PC-3 (cell line): ENCODE measurements at regions not wholly inside any gene's neighbourhood (a gene's known extent, or its start where the extent isn't known, plus 50 kb on each side); places are given as distances from the start of the nearest gene placed in this dataset.

Source experiments
- ATAC-seq: fragments of 200-7000 bp; cut with Tn5 transposase; 2 replicates; pipeline ENCODE4 v1.9.1; 2020; ENCODE audit warnings: mild to moderate bottlenecking, moderate library complexity
- BruUV-seq: library from RNA; stranded (reverse); fragments of 400-500 nt; replicated peaks from 2 replicates; lab custom pipeline; 2021; lab: Mats Ljungman, UMichigan
- CTCF ChIA-PET: fragments of 300-600 bp; sonication (Branson Sonifier 250); formaldehyde crosslinking; loops from one replicate; lab custom pipeline; 2022; ENCODE audit warnings: antibody characterized with exemption; lab: Charles Lee
- POLR2A ChIA-PET: fragments of 300-600 bp; sonication (Branson Sonifier 250); formaldehyde crosslinking; loops from one replicate; lab custom pipeline; 2022; ENCODE audit warnings: antibody characterized with exemption; ENCODE audit not compliant: unreplicated experiment; lab: Charles Lee
- DNase-seq: peaks from one replicate; pipeline ENCODE4 v3.0.0-alpha.2; 2015
- H2AFZ ChIP-seq: fragments of 300-600 bp; sonication (generic); 2 replicates; pipeline ENCODE4 v1.6.0; 2016; ENCODE audit warnings: antibody characterized with exemption, low read length
- H3F3A ChIP-seq: fragments of 300-600 bp; sonication (generic); one replicate; pipeline ENCODE4 v1.6.0; 2017; ENCODE audit warnings: antibody characterized with exemption, low read length, control low read depth, mild to moderate bottlenecking; ENCODE audit not compliant: unreplicated experiment
- H3K27ac ChIP-seq: fragments of 300-600 bp; sonication (generic); 2 replicates; pipeline ENCODE4 v1.5.1; 2016; ENCODE audit warnings: mild to moderate bottlenecking, low read length
- H3K27me3 ChIP-seq: fragments of 300-600 bp; sonication (generic); 2 replicates; pipeline ENCODE4 v1.6.1; 2016; ENCODE audit warnings: low read length, mixed read lengths
- H3K36me3 ChIP-seq: fragments of 300-600 bp; sonication (generic); 2 replicates; pipeline ENCODE4 v1.6.1; 2016; ENCODE audit warnings: low read depth, mixed run types, low read length, mixed read lengths
- H3K4me1 ChIP-seq: fragments of 300-600 bp; sonication (generic); 2 replicates; pipeline ENCODE4 v1.5.1; 2016; ENCODE audit warnings: low read length; ENCODE audit not compliant: insufficient read depth
- H3K4me2 ChIP-seq: fragments of 300-600 bp; sonication (generic); 2 replicates; pipeline ENCODE4 v1.6.0; 2016; ENCODE audit warnings: low read length
- H3K4me3 ChIP-seq: fragments of 300-600 bp; sonication (generic); 2 replicates; pipeline ENCODE4 v1.5.1; 2016; ENCODE audit warnings: mild to moderate bottlenecking, low read length, mixed read lengths
- H3K79me2 ChIP-seq: fragments of 300-600 bp; sonication (generic); 2 replicates; pipeline ENCODE4 v1.6.1; 2017; ENCODE audit warnings: low read length, mixed read lengths
- H3K9ac ChIP-seq: fragments of 300-600 bp; sonication (generic); 2 replicates; pipeline ENCODE4 v1.6.0; 2016; ENCODE audit warnings: mild to moderate bottlenecking, low read length
- H3K9me2 ChIP-seq: fragments of 300-600 bp; sonication (generic); replicated peaks from 2 replicates; pipeline ENCODE4 v1.6.1; 2016; ENCODE audit warnings: mixed run types, low read length, mixed read lengths
- H3K9me3 ChIP-seq: fragments of 300-600 bp; sonication (generic); 2 replicates; pipeline ENCODE4 v1.6.1; 2016; ENCODE audit warnings: low read length, mixed read lengths
- H4K20me1 ChIP-seq: fragments of 300-600 bp; sonication (generic); 2 replicates; pipeline ENCODE4 v1.6.1; 2016; ENCODE audit warnings: low read length, mixed read lengths
- CTCF ChIP-seq: fragments of 300-600 bp; sonication (generic); conservative IDR thresholded peaks from 2 replicates; pipeline ENCODE4 v1.5.1; 2017; ENCODE audit warnings: antibody characterized with exemption, low read depth, mild to moderate bottlenecking, low read length
- EZH2 ChIP-seq: fragments of 300-600 bp; sonication (generic); IDR thresholded peaks from one replicate; pipeline ENCODE4 v1.6.1; 2017; ENCODE audit warnings: antibody characterized with exemption, mild to moderate bottlenecking, low read length; ENCODE audit not compliant: unreplicated experiment
- EZH2phosphoT487 ChIP-seq: fragments of 300-600 bp; sonication (generic); IDR thresholded peaks from 2 replicates; pipeline ENCODE4 v1.6.1; 2018; ENCODE audit warnings: mild to moderate bottlenecking, antibody characterized with exemption, low read length, borderline replicate concordance
- intact Hi-C: fragments of 100-400 bp; cut with micrococcal nuclease; formaldehyde crosslinking; loops from 2 replicates; pipeline ENCODE4 v1.9.0; 2023

- Histone ChIP-seq H3K27me3 (no peaks in the 10 kb centered on the region), H3K36me3 (no peaks in the 10 kb centered on the region), H3K9ac (no peak overlapping the region), H3K9me2 (no peaks in the 10 kb centered on the region), H3F3A (no peaks in the 10 kb centered on the region), H2AFZ (no peak overlapping the region), H3K9me3 (no peaks in the 10 kb centered on the region), H3K79me2 (no peaks in the 10 kb centered on the region), H4K20me1 (no peaks in the 10 kb centered on the region), H3K4me3 (no peak overlapping the region), H3K4me2 (no peak overlapping the region), H3K27ac (no peak overlapping the region), H3K4me1 (no peaks in the 10 kb centered on the region)
- DNase-seq (no peak), ATAC-seq (no peak)
- TF ChIP-seq EZH2 = no peak
- no peak for TF ChIP-seq CTCF
- no peak for TF ChIP-seq EZH2phosphoT487
- no TSS peak for BruUV-seq
- POLR2A ChIA-PET = no interaction called here
- intact Hi-C loops = no loop called here
- CTCF ChIA-PET = no interaction called here
Measured at GRCh38 chr3:145904138-145904537, 256.8 kb downstream of the PLOD2 start.

GRCh38 chr3:145906301-145906700 lies 254.7 kb downstream of the PLOD2 start:
- Histone ChIP-seq H4K20me1 (no peaks in the 10 kb centered on the region), H3K27me3 (no peaks in the 10 kb centered on the region), H3F3A (no peaks in the 10 kb centered on the region), H3K4me1 (no peaks in the 10 kb centered on the region), H3K9me3 (no peaks in the 10 kb centered on the region), H3K9ac (no peak overlapping the region), H3K36me3 (no peaks in the 10 kb centered on the region), H3K4me3 (no peak overlapping the region), H3K27ac (no peak overlapping the region), H3K9me2 (no peaks in the 10 kb centered on the region), H3K4me2 (no peak overlapping the region), H3K79me2 (no peaks in the 10 kb centered on the region), H2AFZ (no peak overlapping the region)
- intact Hi-C loops = no loop called here
- TF ChIP-seq EZH2 = no peak
- TF ChIP-seq CTCF = no peak
- TF ChIP-seq EZH2phosphoT487 = no peak
- BruUV-seq = no TSS peak
- ATAC-seq (no peak), DNase-seq (no peak)
- ChIA-PET POLR2A (no interaction called here), CTCF (no interaction called here)

- Histone ChIP-seq H3K9me2 (no peaks in the 10 kb centered on the region), H3K4me1 (no peaks in the 10 kb centered on the region), H3K9me3 (no peaks in the 10 kb centered on the region), H3K79me2 (no peaks in the 10 kb centered on the region), H3K9ac (no peak overlapping the region), H3K36me3 (no peaks in the 10 kb centered on the region), H3F3A (no peaks in the 10 kb centered on the region), H2AFZ (no peak overlapping the region), H4K20me1 (no peaks in the 10 kb centered on the region), H3K27me3 (no peaks in the 10 kb centered on the region), H3K4me2 (no peak overlapping the region), H3K27ac (no peak overlapping the region), H3K4me3 (no peak overlapping the region)
- POLR2A ChIA-PET = no interaction called here
- no peak for TF ChIP-seq EZH2phosphoT487
- TF ChIP-seq CTCF = no peak
- TF ChIP-seq EZH2 = no peak
- intact Hi-C loops = no loop called here
- DNase-seq = no peak
- no peak for ATAC-seq
- CTCF ChIA-PET = no interaction called here
- no TSS peak for BruUV-seq
Measured at GRCh38 chr3:145906755-145907154, 254.2 kb downstream of the PLOD2 start.
